ENCODE measurements at regions not wholly inside any gene's neighbourhood (a gene's known extent, or its start where the extent isn't known, plus 50 kb on each side); places are given as distances from the start of the nearest gene placed in this dataset.

- no peak for TF ChIP-seq EZH2 (IDR thresholded peaks at IDR 0.05; ENCODE audit: borderline replicate concordance, low read length)
- TF ChIP-seq CTCF (conservative IDR thresholded peaks at IDR 0.05 in 1 of 2, IDR thresholded peaks at IDR 0.05 in 1 of 2; ENCODE audit: extremely low read depth in 1 of 2, insufficient read depth in 1 of 2, low read depth in 1 of 2, low read length in 2 of 2) = peak; percentile 57 to 71
Observed at GRCh38 chr1:214123061-214123784, 135.4 kb downstream of the PROX1 start.

All from mammary epithelial cell (primary cell).